SK-N-SH (cell line): ENCODE measurements at regions not wholly inside any gene's neighbourhood (a gene's known extent, or its start where the extent isn't known, plus 50 kb on each side); places are given as distances from the start of the nearest gene placed in this dataset.

ENCODE experiments used
- CTCF ChIA-PET: fragments of 300-600, 350-600 bp; formaldehyde crosslinking; extraction: SDS; loops from one replicate; lab custom pipeline; 2021; lab: Yijun Ruan, JAX
- POLR2A ChIA-PET: fragments of 350-600 bp; sonication (Branson Sonifier 250); formaldehyde crosslinking; extraction: SDS; loops from one replicate; lab custom pipeline; 2020; ENCODE audit warnings: antibody characterized with exemption, inconsistent platforms; lab: Yijun Ruan, JAX
- DNase-seq: peaks from one replicate; pipeline ENCODE4 v3.0.0; 2012
- H2AFZ ChIP-seq: fragments of 200-600 bp; sonication (generic); 2 replicates; pipeline ENCODE4 v1.8.1; 2016; ENCODE audit warnings: antibody characterized with exemption, mild to moderate bottlenecking, low read depth
- H3F3A ChIP-seq: fragments of 200-600 bp; sonication (generic); replicated peaks from 2 replicates; pipeline ENCODE3; 2016; ENCODE audit warnings: antibody characterized with exemption, mild to moderate bottlenecking; ENCODE audit not compliant: insufficient read depth
- H3K27ac ChIP-seq, 2 experiments: fragments of 200-500 bp in 1 of 2; fragments of 200-600 bp in 1 of 2; sonication (Bioruptor generic) in 1 of 2; sonication (generic), shearing (Covaris generic) in 1 of 2; 2 replicates each; pipeline versions ENCODE4 v1.5.1 to v1.6.1; 2014 to 2016; ENCODE audit warnings: low read depth in 2 of 2, inconsistent platforms in 1 of 2, low read length in 1 of 2, mild to moderate bottlenecking in 1 of 2, mixed read lengths in 1 of 2
- H3K27me3 ChIP-seq: fragments of 200-600 bp; sonication (generic), shearing (Covaris generic); 2 replicates; pipeline ENCODE4 v1.6.1; 2016; ENCODE audit warnings: mixed run types; ENCODE audit not compliant: insufficient read depth
- H3K36me3 ChIP-seq, 2 experiments: fragments of 200-500 bp in 1 of 2; fragments of 200-600 bp in 1 of 2; sonication (Bioruptor generic) in 1 of 2; sonication (generic) in 1 of 2; replicated peaks in 1 of 2; 2 replicates each; pipeline versions ENCODE3 to v1.5.1; 2014 to 2016; ENCODE audit warnings: low read length in 1 of 2, mild to moderate bottlenecking in 1 of 2; ENCODE audit not compliant: insufficient read depth in 2 of 2, control insufficient read depth in 1 of 2
- H3K4me1 ChIP-seq, 2 experiments: fragments of 200-500 bp in 1 of 2; fragments of 200-600 bp in 1 of 2; sonication (Bioruptor generic) in 1 of 2; sonication (generic), shearing (Covaris generic) in 1 of 2; 2 replicates each; pipeline versions ENCODE4 v1.5.1 to v1.6.1; 2014 to 2016; ENCODE audit warnings: low read depth in 1 of 2, low read length in 1 of 2, mixed run types in 1 of 2; ENCODE audit not compliant: insufficient read depth in 2 of 2, control insufficient read depth in 1 of 2
- H3K4me2 ChIP-seq: fragments of 200-600 bp; sonication (generic), shearing (Covaris generic); 2 replicates; pipeline ENCODE4 v1.6.1; 2017; ENCODE audit warnings: mixed run types
- H3K4me3 ChIP-seq, 2 experiments: fragments of 200-500 bp in 1 of 2; fragments of 200-600 bp in 1 of 2; sonication (Bioruptor generic) in 1 of 2; sonication (generic), shearing (Covaris generic) in 1 of 2; 2 replicates each; pipeline versions ENCODE4 v1.5.1 to v1.8.1; 2014 to 2016; ENCODE audit warnings: low read depth in 2 of 2, inconsistent platforms in 1 of 2, low read length in 1 of 2, mild to moderate bottlenecking in 1 of 2, mixed read lengths in 1 of 2, moderate library complexity in 1 of 2
- H3K79me2 ChIP-seq: fragments of 200-600 bp; sonication (generic); 2 replicates; pipeline ENCODE4 v1.8.1; 2017; ENCODE audit warnings: mild to moderate bottlenecking; ENCODE audit not compliant: insufficient read depth
- H3K9ac ChIP-seq: fragments of 200-600 bp; sonication (generic); 2 replicates; pipeline ENCODE4 v1.6.1; 2017; ENCODE audit warnings: mixed run types
- H3K9me2 ChIP-seq: fragments of 200-600 bp; sonication (generic); 2 replicates; pipeline ENCODE4 v1.6.1; 2017; ENCODE audit warnings: mixed run types
- H3K9me3 ChIP-seq: fragments of 200-600 bp; sonication (generic); 2 replicates; pipeline ENCODE4 v1.6.1; 2017; ENCODE audit warnings: mixed run types, mild to moderate bottlenecking, moderate library complexity
- H4K20me1 ChIP-seq: fragments of 200-600 bp; sonication (generic); 2 replicates; pipeline ENCODE4 v1.6.1; 2017; ENCODE audit warnings: mild to moderate bottlenecking, mixed run types; ENCODE audit not compliant: insufficient read depth
- CHD2 ChIP-seq: fragments of 150-350 bp; IDR thresholded peaks from 2 replicates; pipeline ENCODE4 v1.6.1; 2018; ENCODE audit warnings: low read length; ENCODE audit not compliant: partially characterized antibody
- ELF1 ChIP-seq: IDR thresholded peaks from 2 replicates; pipeline ENCODE4 v1.4.0; 2012
- FOSL2 ChIP-seq: IDR thresholded peaks from 2 replicates; pipeline ENCODE4 v1.4.0; 2012; ENCODE audit warnings: low read depth, mild to moderate bottlenecking, moderate library complexity, borderline replicate concordance
- FOXM1 ChIP-seq: IDR thresholded peaks from 2 replicates; pipeline ENCODE4 v1.4.0; 2012; ENCODE audit warnings: low read depth, mild to moderate bottlenecking
- GABPA ChIP-seq: IDR thresholded peaks from 2 replicates; pipeline ENCODE4 v1.4.0; 2012; ENCODE audit warnings: low read depth, mild to moderate bottlenecking
- GATA2 ChIP-seq: sonication (generic); formaldehyde crosslinking; IDR thresholded peaks from 2 replicates; pipeline ENCODE4 v1.5.0; 2020; ENCODE audit warnings: mild to moderate bottlenecking, missing genetic modification reagents
- MEF2A ChIP-seq: IDR thresholded peaks from 2 replicates; pipeline ENCODE4 v1.4.0; 2012; ENCODE audit warnings: low read depth, borderline replicate concordance
- NFIC ChIP-seq: IDR thresholded peaks from 2 replicates; pipeline ENCODE4 v1.4.0; 2012; ENCODE audit warnings: borderline replicate concordance
- NRF1 ChIP-seq: IDR thresholded peaks from 2 replicates; pipeline ENCODE4 v1.6.1; 2012; ENCODE audit warnings: low read depth, mild to moderate bottlenecking, low read length
- POLR2AphosphoS5 ChIP-seq: IDR thresholded peaks from 2 replicates; pipeline ENCODE4 v1.6.1; 2012; ENCODE audit warnings: low read depth, low read length
- RFX5 ChIP-seq: IDR thresholded peaks from 2 replicates; pipeline ENCODE4 v1.6.1; 2012; ENCODE audit warnings: mild to moderate bottlenecking, improper control_type of control experiment, low read length
- SIN3A ChIP-seq: IDR thresholded peaks from 2 replicates; pipeline ENCODE4 v1.6.1; 2012; ENCODE audit warnings: low read depth, mild to moderate bottlenecking, low read length, moderate library complexity, borderline replicate concordance
- TAF1 ChIP-seq: IDR thresholded peaks from 2 replicates; pipeline ENCODE4 v1.6.1; 2012; ENCODE audit warnings: low read depth, mild to moderate bottlenecking, low read length, moderate library complexity, borderline replicate concordance
- TEAD4 ChIP-seq: IDR thresholded peaks from 2 replicates; pipeline ENCODE4 v1.4.0; 2012; ENCODE audit warnings: mild to moderate bottlenecking, borderline replicate concordance; ENCODE audit not compliant: insufficient read depth
- YY1 ChIP-seq: IDR thresholded peaks from 2 replicates; pipeline ENCODE4 v1.4.0; 2012; ENCODE audit warnings: low read depth, mild to moderate bottlenecking
- WGBS: methylation state at CpG from one replicate; pipeline ENCODE4 v1.1.6; 2017; ENCODE audit warnings: low lambda C conversion rate; 5-methylcytosine and 5-hydroxymethylcytosine counted together
- TF ChIP-seq, protein P1 (sequence below): fragments of 200-600 bp; sonication (generic); IDR thresholded peaks from 2 replicates; pipeline ENCODE4 v1.6.1; 2017; ENCODE audit warnings: antibody characterized with exemption, mild to moderate bottlenecking, moderate library complexity
- TF ChIP-seq, protein P2 (sequence below): IDR thresholded peaks from 2 replicates; pipeline ENCODE4 v1.4.0; 2012; ENCODE audit warnings: low read depth, borderline replicate concordance
- TF ChIP-seq, protein P3 (sequence below): IDR thresholded peaks from 2 replicates; pipeline ENCODE4 v1.6.1; 2012; ENCODE audit warnings: mild to moderate bottlenecking, low read depth, low read length, moderate library complexity
- TF ChIP-seq, protein P4 (sequence below): fragments of 150-350 bp; IDR thresholded peaks from 2 replicates; pipeline ENCODE4 v1.6.1; 2017; ENCODE audit warnings: antibody characterized with exemption, low read length, low read depth, borderline replicate concordance
- TF ChIP-seq, protein P5 (sequence below): fragments of 150-350 bp; IDR thresholded peaks from 2 replicates; pipeline ENCODE4 v1.6.1; 2016; ENCODE audit warnings: mild to moderate bottlenecking, low read depth, low read length

DNA sequence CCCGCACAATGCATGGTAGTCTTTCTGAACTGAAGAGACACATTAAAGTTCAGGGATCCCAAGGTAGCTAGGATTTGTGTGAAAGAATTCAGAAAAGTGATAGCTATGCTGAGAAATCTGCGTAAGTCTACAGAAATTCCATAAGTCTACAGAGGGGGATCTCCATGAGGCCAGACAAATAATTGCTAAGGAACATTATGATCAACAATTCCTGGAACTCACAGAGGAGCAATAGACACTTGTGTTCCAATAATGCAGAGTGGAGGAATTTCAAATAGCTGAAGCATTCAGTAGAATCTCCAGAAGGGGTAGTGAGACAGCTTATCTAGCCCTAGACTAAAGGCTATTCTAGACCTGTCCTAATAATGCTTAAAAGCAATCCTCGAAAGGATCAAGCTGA lies 315.7 kb upstream of the ECI2 start (continued):
- TF ChIP-seq TEAD4 = no peak
- TF ChIP-seq, protein P1, sequence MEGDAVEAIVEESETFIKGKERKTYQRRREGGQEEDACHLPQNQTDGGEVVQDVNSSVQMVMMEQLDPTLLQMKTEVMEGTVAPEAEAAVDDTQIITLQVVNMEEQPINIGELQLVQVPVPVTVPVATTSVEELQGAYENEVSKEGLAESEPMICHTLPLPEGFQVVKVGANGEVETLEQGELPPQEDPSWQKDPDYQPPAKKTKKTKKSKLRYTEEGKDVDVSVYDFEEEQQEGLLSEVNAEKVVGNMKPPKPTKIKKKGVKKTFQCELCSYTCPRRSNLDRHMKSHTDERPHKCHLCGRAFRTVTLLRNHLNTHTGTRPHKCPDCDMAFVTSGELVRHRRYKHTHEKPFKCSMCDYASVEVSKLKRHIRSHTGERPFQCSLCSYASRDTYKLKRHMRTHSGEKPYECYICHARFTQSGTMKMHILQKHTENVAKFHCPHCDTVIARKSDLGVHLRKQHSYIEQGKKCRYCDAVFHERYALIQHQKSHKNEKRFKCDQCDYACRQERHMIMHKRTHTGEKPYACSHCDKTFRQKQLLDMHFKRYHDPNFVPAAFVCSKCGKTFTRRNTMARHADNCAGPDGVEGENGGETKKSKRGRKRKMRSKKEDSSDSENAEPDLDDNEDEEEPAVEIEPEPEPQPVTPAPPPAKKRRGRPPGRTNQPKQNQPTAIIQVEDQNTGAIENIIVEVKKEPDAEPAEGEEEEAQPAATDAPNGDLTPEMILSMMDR = no peak
- no peak for TF ChIP-seq NFIC
- TF ChIP-seq, protein P2, sequence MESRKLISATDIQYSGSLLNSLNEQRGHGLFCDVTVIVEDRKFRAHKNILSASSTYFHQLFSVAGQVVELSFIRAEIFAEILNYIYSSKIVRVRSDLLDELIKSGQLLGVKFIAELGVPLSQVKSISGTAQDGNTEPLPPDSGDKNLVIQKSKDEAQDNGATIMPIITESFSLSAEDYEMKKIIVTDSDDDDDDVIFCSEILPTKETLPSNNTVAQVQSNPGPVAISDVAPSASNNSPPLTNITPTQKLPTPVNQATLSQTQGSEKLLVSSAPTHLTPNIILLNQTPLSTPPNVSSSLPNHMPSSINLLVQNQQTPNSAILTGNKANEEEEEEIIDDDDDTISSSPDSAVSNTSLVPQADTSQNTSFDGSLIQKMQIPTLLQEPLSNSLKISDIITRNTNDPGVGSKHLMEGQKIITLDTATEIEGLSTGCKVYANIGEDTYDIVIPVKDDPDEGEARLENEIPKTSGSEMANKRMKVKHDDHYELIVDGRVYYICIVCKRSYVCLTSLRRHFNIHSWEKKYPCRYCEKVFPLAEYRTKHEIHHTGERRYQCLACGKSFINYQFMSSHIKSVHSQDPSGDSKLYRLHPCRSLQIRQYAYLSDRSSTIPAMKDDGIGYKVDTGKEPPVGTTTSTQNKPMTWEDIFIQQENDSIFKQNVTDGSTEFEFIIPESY = no peak
- no peak for TF ChIP-seq GABPA
- no peak for TF ChIP-seq TAF1

DNA sequence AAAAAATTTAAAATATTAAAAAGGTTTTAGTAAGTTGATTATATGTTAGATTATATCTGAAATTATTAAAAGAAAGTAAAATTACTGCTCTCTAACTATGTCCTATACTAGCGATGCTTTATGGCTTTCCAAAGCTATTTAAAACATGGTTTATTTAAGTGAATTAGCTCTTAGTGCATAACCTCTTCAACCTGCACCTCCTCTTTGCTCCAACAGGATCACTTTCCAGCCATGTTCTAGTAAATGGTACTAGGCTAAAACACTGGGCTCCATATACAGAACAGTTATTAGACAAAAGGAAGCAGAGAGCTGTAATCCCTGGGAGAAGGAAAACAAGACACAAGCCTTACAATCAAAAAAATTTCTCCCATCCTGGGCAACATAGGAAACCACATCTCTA lies 314.9 kb upstream of the ECI2 start:
- DNase-seq = no peak
- Histone ChIP-seq H3K4me2 (no peak overlapping the region), H3K79me2 (no peaks in the 10 kb centered on the region), H2AFZ (no peak overlapping the region), H3K4me3 (no peak overlapping the region), H3K4me1 (no peaks in the 10 kb centered on the region), H3K27ac (no peak overlapping the region), H3K9ac (no peak overlapping the region), H3K9me3 (no peaks in the 10 kb centered on the region), H4K20me1 (no peaks in the 10 kb centered on the region), H3K27me3 (no peaks in the 10 kb centered on the region), H3K9me2 (no peaks in the 10 kb centered on the region), H3K36me3 (no peaks in the 10 kb centered on the region), H3F3A (no peaks in the 10 kb centered on the region)
- POLR2A ChIA-PET = no interaction called here
- CTCF ChIA-PET = no interaction called here
- TF ChIP-seq GATA2 (no peak), NRF1 (no peak), ELF1 (no peak), FOXM1 (no peak), YY1 (no peak), TAF1 (no peak), NFIC (no peak), GABPA (no peak), POLR2AphosphoS5 (no peak), CHD2 (no peak), SIN3A (no peak), RFX5 (no peak), MEF2A (no peak), FOSL2 (no peak)
- TF ChIP-seq, protein P3, sequence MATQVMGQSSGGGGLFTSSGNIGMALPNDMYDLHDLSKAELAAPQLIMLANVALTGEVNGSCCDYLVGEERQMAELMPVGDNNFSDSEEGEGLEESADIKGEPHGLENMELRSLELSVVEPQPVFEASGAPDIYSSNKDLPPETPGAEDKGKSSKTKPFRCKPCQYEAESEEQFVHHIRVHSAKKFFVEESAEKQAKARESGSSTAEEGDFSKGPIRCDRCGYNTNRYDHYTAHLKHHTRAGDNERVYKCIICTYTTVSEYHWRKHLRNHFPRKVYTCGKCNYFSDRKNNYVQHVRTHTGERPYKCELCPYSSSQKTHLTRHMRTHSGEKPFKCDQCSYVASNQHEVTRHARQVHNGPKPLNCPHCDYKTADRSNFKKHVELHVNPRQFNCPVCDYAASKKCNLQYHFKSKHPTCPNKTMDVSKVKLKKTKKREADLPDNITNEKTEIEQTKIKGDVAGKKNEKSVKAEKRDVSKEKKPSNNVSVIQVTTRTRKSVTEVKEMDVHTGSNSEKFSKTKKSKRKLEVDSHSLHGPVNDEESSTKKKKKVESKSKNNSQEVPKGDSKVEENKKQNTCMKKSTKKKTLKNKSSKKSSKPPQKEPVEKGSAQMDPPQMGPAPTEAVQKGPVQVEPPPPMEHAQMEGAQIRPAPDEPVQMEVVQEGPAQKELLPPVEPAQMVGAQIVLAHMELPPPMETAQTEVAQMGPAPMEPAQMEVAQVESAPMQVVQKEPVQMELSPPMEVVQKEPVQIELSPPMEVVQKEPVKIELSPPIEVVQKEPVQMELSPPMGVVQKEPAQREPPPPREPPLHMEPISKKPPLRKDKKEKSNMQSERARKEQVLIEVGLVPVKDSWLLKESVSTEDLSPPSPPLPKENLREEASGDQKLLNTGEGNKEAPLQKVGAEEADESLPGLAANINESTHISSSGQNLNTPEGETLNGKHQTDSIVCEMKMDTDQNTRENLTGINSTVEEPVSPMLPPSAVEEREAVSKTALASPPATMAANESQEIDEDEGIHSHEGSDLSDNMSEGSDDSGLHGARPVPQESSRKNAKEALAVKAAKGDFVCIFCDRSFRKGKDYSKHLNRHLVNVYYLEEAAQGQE = no peak
- TF ChIP-seq, protein P4, sequence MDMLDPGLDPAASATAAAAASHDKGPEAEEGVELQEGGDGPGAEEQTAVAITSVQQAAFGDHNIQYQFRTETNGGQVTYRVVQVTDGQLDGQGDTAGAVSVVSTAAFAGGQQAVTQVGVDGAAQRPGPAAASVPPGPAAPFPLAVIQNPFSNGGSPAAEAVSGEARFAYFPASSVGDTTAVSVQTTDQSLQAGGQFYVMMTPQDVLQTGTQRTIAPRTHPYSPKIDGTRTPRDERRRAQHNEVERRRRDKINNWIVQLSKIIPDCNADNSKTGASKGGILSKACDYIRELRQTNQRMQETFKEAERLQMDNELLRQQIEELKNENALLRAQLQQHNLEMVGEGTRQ = no peak
- TF ChIP-seq, protein P5, sequence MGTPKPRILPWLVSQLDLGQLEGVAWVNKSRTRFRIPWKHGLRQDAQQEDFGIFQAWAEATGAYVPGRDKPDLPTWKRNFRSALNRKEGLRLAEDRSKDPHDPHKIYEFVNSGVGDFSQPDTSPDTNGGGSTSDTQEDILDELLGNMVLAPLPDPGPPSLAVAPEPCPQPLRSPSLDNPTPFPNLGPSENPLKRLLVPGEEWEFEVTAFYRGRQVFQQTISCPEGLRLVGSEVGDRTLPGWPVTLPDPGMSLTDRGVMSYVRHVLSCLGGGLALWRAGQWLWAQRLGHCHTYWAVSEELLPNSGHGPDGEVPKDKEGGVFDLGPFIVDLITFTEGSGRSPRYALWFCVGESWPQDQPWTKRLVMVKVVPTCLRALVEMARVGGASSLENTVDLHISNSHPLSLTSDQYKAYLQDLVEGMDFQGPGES = no peak
- 14% methylated on average over 1 of the region's 1 CpG for WGBS
